ENCODE measurements at regions not wholly inside any gene's neighbourhood (a gene's known extent, or its start where the extent isn't known, plus 50 kb on each side); places are given as distances from the start of the nearest gene placed in this dataset.

DNA sequence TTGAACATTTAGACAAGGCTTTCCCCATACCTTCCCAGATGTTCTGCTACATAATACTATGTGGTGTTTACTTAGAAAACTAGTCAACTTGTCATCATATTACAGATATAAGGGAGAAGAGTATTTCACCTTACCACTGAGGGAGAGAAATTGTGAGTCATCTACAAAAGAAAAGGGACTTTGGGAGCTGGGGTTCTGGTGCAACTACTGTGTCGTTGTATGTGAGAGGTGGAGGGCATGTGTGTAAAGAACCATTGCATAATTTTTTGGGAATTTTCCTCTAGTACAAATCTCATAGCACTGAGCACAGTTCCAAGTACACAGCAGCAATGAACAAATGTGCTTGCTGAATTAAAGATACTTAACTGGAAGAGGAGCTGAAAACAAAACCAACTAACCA, 665.6 kb downstream of the DHX35 start:
- TF ChIP-seq, protein P1, sequence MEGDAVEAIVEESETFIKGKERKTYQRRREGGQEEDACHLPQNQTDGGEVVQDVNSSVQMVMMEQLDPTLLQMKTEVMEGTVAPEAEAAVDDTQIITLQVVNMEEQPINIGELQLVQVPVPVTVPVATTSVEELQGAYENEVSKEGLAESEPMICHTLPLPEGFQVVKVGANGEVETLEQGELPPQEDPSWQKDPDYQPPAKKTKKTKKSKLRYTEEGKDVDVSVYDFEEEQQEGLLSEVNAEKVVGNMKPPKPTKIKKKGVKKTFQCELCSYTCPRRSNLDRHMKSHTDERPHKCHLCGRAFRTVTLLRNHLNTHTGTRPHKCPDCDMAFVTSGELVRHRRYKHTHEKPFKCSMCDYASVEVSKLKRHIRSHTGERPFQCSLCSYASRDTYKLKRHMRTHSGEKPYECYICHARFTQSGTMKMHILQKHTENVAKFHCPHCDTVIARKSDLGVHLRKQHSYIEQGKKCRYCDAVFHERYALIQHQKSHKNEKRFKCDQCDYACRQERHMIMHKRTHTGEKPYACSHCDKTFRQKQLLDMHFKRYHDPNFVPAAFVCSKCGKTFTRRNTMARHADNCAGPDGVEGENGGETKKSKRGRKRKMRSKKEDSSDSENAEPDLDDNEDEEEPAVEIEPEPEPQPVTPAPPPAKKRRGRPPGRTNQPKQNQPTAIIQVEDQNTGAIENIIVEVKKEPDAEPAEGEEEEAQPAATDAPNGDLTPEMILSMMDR (conservative IDR thresholded peaks at IDR 0.05; ENCODE audit: low read depth, low read length) = no peak
- TF ChIP-seq EZH2 (IDR thresholded peaks at IDR 0.05; ENCODE audit: low read length, unreplicated experiment) = no peak
